ENCODE measurements at regions not wholly inside any gene's neighbourhood (a gene's known extent, or its start where the extent isn't known, plus 50 kb on each side); places are given as distances from the start of the nearest gene placed in this dataset.

- TF ChIP-seq NRF1 (IDR thresholded peaks at IDR 0.05; ENCODE audit: low read depth, low read length) (no peak), TAF1 (IDR thresholded peaks at IDR 0.05; ENCODE audit: borderline replicate concordance, low read depth, low read length) (no peak), EP300 (IDR thresholded peaks at IDR 0.05; ENCODE audit: borderline replicate concordance in 1 of 2, low read depth in 1 of 2, low read length in 1 of 2) (no peak), PBX3 (IDR thresholded peaks at IDR 0.05) (no peak), FOXJ3 (CRISPR knock-in tag; IDR thresholded peaks at IDR 0.05) (no peak), MAX (IDR thresholded peaks at IDR 0.05; ENCODE audit: low read depth) (no peak), USF2 (IDR thresholded peaks at IDR 0.05; ENCODE audit: borderline replicate concordance, low read depth, low read length) (no peak), YY1 (IDR thresholded peaks at IDR 0.05; ENCODE audit: low read depth) (no peak)
- TF ChIP-seq, protein P1, sequence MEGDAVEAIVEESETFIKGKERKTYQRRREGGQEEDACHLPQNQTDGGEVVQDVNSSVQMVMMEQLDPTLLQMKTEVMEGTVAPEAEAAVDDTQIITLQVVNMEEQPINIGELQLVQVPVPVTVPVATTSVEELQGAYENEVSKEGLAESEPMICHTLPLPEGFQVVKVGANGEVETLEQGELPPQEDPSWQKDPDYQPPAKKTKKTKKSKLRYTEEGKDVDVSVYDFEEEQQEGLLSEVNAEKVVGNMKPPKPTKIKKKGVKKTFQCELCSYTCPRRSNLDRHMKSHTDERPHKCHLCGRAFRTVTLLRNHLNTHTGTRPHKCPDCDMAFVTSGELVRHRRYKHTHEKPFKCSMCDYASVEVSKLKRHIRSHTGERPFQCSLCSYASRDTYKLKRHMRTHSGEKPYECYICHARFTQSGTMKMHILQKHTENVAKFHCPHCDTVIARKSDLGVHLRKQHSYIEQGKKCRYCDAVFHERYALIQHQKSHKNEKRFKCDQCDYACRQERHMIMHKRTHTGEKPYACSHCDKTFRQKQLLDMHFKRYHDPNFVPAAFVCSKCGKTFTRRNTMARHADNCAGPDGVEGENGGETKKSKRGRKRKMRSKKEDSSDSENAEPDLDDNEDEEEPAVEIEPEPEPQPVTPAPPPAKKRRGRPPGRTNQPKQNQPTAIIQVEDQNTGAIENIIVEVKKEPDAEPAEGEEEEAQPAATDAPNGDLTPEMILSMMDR (IDR thresholded peaks at IDR 0.05): no peak
- TF ChIP-seq, protein P2, sequence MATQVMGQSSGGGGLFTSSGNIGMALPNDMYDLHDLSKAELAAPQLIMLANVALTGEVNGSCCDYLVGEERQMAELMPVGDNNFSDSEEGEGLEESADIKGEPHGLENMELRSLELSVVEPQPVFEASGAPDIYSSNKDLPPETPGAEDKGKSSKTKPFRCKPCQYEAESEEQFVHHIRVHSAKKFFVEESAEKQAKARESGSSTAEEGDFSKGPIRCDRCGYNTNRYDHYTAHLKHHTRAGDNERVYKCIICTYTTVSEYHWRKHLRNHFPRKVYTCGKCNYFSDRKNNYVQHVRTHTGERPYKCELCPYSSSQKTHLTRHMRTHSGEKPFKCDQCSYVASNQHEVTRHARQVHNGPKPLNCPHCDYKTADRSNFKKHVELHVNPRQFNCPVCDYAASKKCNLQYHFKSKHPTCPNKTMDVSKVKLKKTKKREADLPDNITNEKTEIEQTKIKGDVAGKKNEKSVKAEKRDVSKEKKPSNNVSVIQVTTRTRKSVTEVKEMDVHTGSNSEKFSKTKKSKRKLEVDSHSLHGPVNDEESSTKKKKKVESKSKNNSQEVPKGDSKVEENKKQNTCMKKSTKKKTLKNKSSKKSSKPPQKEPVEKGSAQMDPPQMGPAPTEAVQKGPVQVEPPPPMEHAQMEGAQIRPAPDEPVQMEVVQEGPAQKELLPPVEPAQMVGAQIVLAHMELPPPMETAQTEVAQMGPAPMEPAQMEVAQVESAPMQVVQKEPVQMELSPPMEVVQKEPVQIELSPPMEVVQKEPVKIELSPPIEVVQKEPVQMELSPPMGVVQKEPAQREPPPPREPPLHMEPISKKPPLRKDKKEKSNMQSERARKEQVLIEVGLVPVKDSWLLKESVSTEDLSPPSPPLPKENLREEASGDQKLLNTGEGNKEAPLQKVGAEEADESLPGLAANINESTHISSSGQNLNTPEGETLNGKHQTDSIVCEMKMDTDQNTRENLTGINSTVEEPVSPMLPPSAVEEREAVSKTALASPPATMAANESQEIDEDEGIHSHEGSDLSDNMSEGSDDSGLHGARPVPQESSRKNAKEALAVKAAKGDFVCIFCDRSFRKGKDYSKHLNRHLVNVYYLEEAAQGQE (IDR thresholded peaks at IDR 0.05; ENCODE audit: low read depth, low read length): no peak
Measured at GRCh38 chr11:116384876-116385275, 387.9 kb downstream of the BUD13 start.

Data from SK-N-SH (cell line).